Neural cell (in vitro differentiated cells): ENCODE measurements at regions not wholly inside any gene's neighbourhood (a gene's known extent, or its start where the extent isn't known, plus 50 kb on each side); places are given as distances from the start of the nearest gene placed in this dataset.

Experiments used
- H2AFZ ChIP-seq: fragments of 200-600, 300-800 bp; sonication (generic), shearing (Covaris generic); 2 replicates; pipeline ENCODE4 v1.6.0; 2014; ENCODE audit warnings: low read depth, mild to moderate bottlenecking, antibody characterized with exemption, low read length, moderate library complexity
- H3F3A ChIP-seq: fragments of 200-600 bp; shearing (Covaris generic); 2 replicates; pipeline ENCODE4 v1.6.1; 2016; ENCODE audit warnings: mild to moderate bottlenecking, moderate library complexity, mixed read lengths, antibody characterized with exemption, low read length; ENCODE audit not compliant: insufficient read depth, poor library complexity, severe bottlenecking
- H3K27ac ChIP-seq: fragments of 200-600, 300-800 bp; sonication (generic), shearing (Covaris generic); 2 replicates; pipeline ENCODE4 v1.5.1; 2014; ENCODE audit warnings: mild to moderate bottlenecking, low read length, moderate library complexity
- H3K27me3 ChIP-seq: fragments of 300-800, 200-600 bp; sonication (generic), shearing (Covaris generic); 2 replicates; pipeline ENCODE4 v1.6.0; 2014; ENCODE audit warnings: mild to moderate bottlenecking, low read depth, low read length, moderate library complexity; ENCODE audit not compliant: insufficient read depth
- H3K36me3 ChIP-seq: fragments of 300-800, 200-600 bp; sonication (generic), shearing (Covaris generic); 2 replicates; pipeline ENCODE4 v1.5.1; 2014; ENCODE audit warnings: mild to moderate bottlenecking, antibody characterized with exemption, low read length, moderate library complexity; ENCODE audit not compliant: insufficient read depth
- H3K4me2 ChIP-seq: fragments of 300-800, 200-600 bp; sonication (generic), shearing (Covaris generic); 2 replicates; pipeline ENCODE4 v1.6.0; 2014; ENCODE audit warnings: mild to moderate bottlenecking, low read length
- H3K4me3 ChIP-seq: fragments of 300-800, 200-600 bp; sonication (generic), shearing (Covaris generic); 2 replicates; pipeline ENCODE4 v1.5.1; 2014; ENCODE audit warnings: mild to moderate bottlenecking, low read length, moderate library complexity
- H3K79me2 ChIP-seq: fragments of 200-600 bp; shearing (Covaris generic); replicated peaks from 2 replicates; pipeline ENCODE4 v1.6.0; 2014; ENCODE audit warnings: mild to moderate bottlenecking, low read length, moderate library complexity; ENCODE audit not compliant: insufficient read depth
- H3K9ac ChIP-seq: fragments of 300-800, 200-600 bp; sonication (generic), shearing (Covaris generic); 2 replicates; pipeline ENCODE4 v1.6.1; 2016; ENCODE audit warnings: mild to moderate bottlenecking, low read length, mixed read lengths
- H3K9me2 ChIP-seq: fragments of 200-600 bp; shearing (Covaris generic); 2 replicates; pipeline ENCODE4 v1.6.1; 2016; ENCODE audit warnings: mild to moderate bottlenecking, low read length, mixed read lengths; ENCODE audit not compliant: insufficient read depth
- H3K9me3 ChIP-seq: fragments of 200-600, 300-800 bp; sonication (generic), shearing (Covaris generic); 2 replicates; pipeline ENCODE4 v1.6.1; 2016; ENCODE audit warnings: mild to moderate bottlenecking, mixed run types, low read length, moderate library complexity, mixed read lengths
- H4K20me1 ChIP-seq: fragments of 200-600 bp; shearing (Covaris generic); 2 replicates; pipeline ENCODE4 v1.6.1; 2016; ENCODE audit warnings: mild to moderate bottlenecking, mixed run types; ENCODE audit not compliant: insufficient read depth
- EP300 ChIP-seq: fragments of 450-650 bp; conservative IDR thresholded peaks from 2 replicates; pipeline ENCODE4 v1.6.1; 2014; ENCODE audit warnings: antibody characterized with exemption, mild to moderate bottlenecking, moderate library complexity; ENCODE audit not compliant: poor library complexity, severe bottlenecking
- EZH2 ChIP-seq: fragments of 200-600, 300-800 bp; shearing (Covaris generic), sonication (generic); IDR thresholded peaks from 2 replicates; pipeline ENCODE4 v1.6.1; 2014; ENCODE audit warnings: antibody characterized with exemption, low read length, borderline replicate concordance, mild to moderate bottlenecking; ENCODE audit not compliant: insufficient read depth, poor library complexity, severe bottlenecking
- MXI1 ChIP-seq: fragments of 450-650 bp; conservative IDR thresholded peaks from 2 replicates; pipeline ENCODE4 v1.6.1; 2014; ENCODE audit warnings: antibody characterized with exemption, mild to moderate bottlenecking; ENCODE audit not compliant: poor library complexity, severe bottlenecking
- POLR2AphosphoS5 ChIP-seq: IDR thresholded peaks from 2 replicates; pipeline ENCODE4 v1.6.1; 2012
- RAD21 ChIP-seq: fragments of 450-650 bp; conservative IDR thresholded peaks from 2 replicates; pipeline ENCODE4 v1.6.1; 2014; ENCODE audit warnings: antibody characterized with exemption, mild to moderate bottlenecking, moderate library complexity
- REST ChIP-seq: IDR thresholded peaks from 2 replicates; pipeline ENCODE4 v1.6.1; 2012; ENCODE audit warnings: borderline replicate concordance
- SMC3 ChIP-seq: fragments of 450-650 bp; conservative IDR thresholded peaks from 2 replicates; pipeline ENCODE4 v1.6.1; 2014; ENCODE audit warnings: antibody characterized with exemption, mild to moderate bottlenecking, moderate library complexity; ENCODE audit not compliant: poor library complexity
- TAF1 ChIP-seq: IDR thresholded peaks from 2 replicates; pipeline ENCODE4 v1.6.1; 2012; ENCODE audit warnings: low read depth
- TF ChIP-seq, protein P1 (sequence below): fragments of 450-650 bp; IDR thresholded peaks from 2 replicates; pipeline ENCODE4 v1.5.1; 2014; ENCODE audit warnings: antibody characterized with exemption, mild to moderate bottlenecking, moderate library complexity; ENCODE audit not compliant: poor library complexity, severe bottlenecking

GRCh38 chr5:68555907-68556681 is 340.5 kb downstream of the PIK3R1 start:
- Histone ChIP-seq H3K9me2 (no peaks in the 10 kb centered on the region), H3K9me3 (no peaks in the 10 kb centered on the region), H4K20me1 (no peaks in the 10 kb centered on the region), H3K79me2 (no peaks in the 10 kb centered on the region), H3K36me3 (no peaks in the 10 kb centered on the region), H3K4me2 (no peak overlapping the region), H3K27me3 (no peaks in the 10 kb centered on the region), H3K27ac (no peak overlapping the region), H3K4me3 (no peak overlapping the region), H3F3A (no peaks in the 10 kb centered on the region), H2AFZ (no peak overlapping the region), H3K9ac (no peak overlapping the region)
- no peak for TF ChIP-seq SMC3
- TF ChIP-seq EP300, result no peak

DNA sequence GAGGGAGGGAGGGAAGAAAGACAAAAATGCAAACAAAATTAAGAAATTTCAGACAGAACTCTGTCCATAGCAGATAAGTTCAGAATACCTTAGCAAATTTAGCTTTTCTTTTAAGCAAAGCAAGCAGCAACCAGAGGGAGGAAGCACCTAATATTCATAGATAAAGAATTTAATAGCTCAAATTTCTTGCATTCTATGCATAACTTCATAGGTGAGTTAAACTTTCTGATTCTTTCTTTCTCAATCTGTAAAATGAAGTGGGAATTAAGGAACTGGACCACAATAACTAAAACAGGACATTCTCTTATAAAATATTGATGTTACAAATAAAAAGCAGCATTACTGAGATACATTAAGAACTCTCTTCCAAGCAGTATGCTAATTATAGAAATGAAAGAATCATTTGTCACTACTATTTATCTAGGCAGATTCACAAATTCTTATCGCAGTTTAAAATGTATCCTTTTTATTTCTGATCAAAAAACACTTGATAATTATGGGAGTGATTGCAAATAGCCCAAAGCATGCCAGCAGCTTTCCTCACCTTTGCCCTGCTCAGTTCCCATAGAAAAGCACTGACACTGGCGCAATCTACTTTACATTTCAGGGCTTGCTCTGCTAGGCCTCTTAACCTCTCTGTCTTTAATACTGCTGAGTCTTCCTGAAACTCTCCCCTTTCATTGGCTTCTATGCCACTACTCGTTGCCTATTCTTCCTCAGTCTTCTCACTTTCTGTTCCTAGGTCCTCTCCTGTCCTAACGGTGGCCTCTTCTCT is 341.8 kb downstream of the PIK3R1 start:
- H3K27me3 ChIP-seq, result no peaks in the 10 kb centered on the region
- no peaks in the 10 kb centered on the region for H3K79me2 ChIP-seq
- no peaks in the 10 kb centered on the region for H3F3A ChIP-seq
- H3K36me3 ChIP-seq, result no peaks in the 10 kb centered on the region
- H3K27ac ChIP-seq, result no peak overlapping the region
- no peak overlapping the region for H3K4me3 ChIP-seq
- H3K9ac ChIP-seq, result no peak overlapping the region
- no peak overlapping the region for H2AFZ ChIP-seq
- no peaks in the 10 kb centered on the region for H3K9me2 ChIP-seq
- no peak for TF ChIP-seq EP300
- TF ChIP-seq POLR2AphosphoS5, result no peak
- TF ChIP-seq, protein P1, sequence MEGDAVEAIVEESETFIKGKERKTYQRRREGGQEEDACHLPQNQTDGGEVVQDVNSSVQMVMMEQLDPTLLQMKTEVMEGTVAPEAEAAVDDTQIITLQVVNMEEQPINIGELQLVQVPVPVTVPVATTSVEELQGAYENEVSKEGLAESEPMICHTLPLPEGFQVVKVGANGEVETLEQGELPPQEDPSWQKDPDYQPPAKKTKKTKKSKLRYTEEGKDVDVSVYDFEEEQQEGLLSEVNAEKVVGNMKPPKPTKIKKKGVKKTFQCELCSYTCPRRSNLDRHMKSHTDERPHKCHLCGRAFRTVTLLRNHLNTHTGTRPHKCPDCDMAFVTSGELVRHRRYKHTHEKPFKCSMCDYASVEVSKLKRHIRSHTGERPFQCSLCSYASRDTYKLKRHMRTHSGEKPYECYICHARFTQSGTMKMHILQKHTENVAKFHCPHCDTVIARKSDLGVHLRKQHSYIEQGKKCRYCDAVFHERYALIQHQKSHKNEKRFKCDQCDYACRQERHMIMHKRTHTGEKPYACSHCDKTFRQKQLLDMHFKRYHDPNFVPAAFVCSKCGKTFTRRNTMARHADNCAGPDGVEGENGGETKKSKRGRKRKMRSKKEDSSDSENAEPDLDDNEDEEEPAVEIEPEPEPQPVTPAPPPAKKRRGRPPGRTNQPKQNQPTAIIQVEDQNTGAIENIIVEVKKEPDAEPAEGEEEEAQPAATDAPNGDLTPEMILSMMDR, result no peak
- no peak for TF ChIP-seq TAF1
- TF ChIP-seq MXI1, result no peak
- no peak for TF ChIP-seq RAD21
- TF ChIP-seq SMC3, result no peak
- no peak for TF ChIP-seq EZH2
- TF ChIP-seq REST, result no peak
- H4K20me1 ChIP-seq, result no peaks in the 10 kb centered on the region
- H3K9me3 ChIP-seq, result no peaks in the 10 kb centered on the region
- H3K4me2 ChIP-seq, result no peak overlapping the region
